Psoas muscle (tissue), 7 donors: ENCODE measurements at regions not wholly inside any gene's neighbourhood (a gene's known extent, or its start where the extent isn't known, plus 50 kb on each side); places are given as distances from the start of the nearest gene placed in this dataset.

ENCODE experiments used
- ATAC-seq, 4 donors: fragments of 200-7000 bp; cut with Tn5 transposase; one replicate each; pipeline ENCODE4 v1.9.1; 2020; ENCODE audit warnings: moderate library complexity in 3 of 4, mild to moderate bottlenecking in 2 of 4
- DNase-seq, 2 donors: peaks; one replicate each; pipeline ENCODE4 v3.0.0-alpha.2; 2020
- H3K27ac ChIP-seq: fragments of 200-600 bp; one replicate; pipeline ENCODE4 v1.8.0; 2022
- H3K27me3 ChIP-seq, 3 donors: fragments of 200-600 bp in 1 of 3; one replicate each; pipeline versions ENCODE4 v1.6.1 to v1.8.0; 2013 to 2022; ENCODE audit warnings: low read length in 2 of 3, mild to moderate bottlenecking in 2 of 3, moderate library complexity in 1 of 3; ENCODE audit not compliant: insufficient read depth in 3 of 3
- H3K36me3 ChIP-seq, 2 donors: fragments of 200-600 bp in 1 of 2; one replicate each; pipeline versions ENCODE4 v1.6.1 to v1.8.0; 2013 to 2022; ENCODE audit warnings: low read depth in 1 of 2, mild to moderate bottlenecking in 1 of 2, moderate library complexity in 1 of 2; ENCODE audit not compliant: insufficient read depth in 1 of 2
- H3K4me1 ChIP-seq: fragments of 200-600 bp; one replicate; pipeline ENCODE4 v1.8.0; 2022
- H3K4me3 ChIP-seq: fragments of 200-600 bp; one replicate; pipeline ENCODE4 v1.8.0; 2022; ENCODE audit warnings: mild to moderate bottlenecking
- H3K9me3 ChIP-seq: fragments of 200-600 bp; one replicate; pipeline ENCODE4 v1.8.0; 2022
- WGBS, 3 donors: extraction: QIAGEN DNeasy Blood & Tissue Kit; methylation state at CpG; one replicate each; pipeline versions ENCODE4 v1.1.6 to v1.1.7; 2013; 5-methylcytosine and 5-hydroxymethylcytosine counted together
- intact Hi-C, 2 donors: fragments of 100-400 bp; cut with DNase I; formaldehyde crosslinking; loops; one replicate each; pipeline versions ENCODE4 v1.11.0 to v1.14.2; 2022
- TF ChIP-seq, protein P1 (sequence below): fragments of 200-600 bp; IDR thresholded peaks from one replicate; pipeline ENCODE4 v1.8.0; 2022; ENCODE audit warnings: antibody characterized with exemption
- donor health status: healthy with polysubstance abuse.
- donor health status: DM: no; HTN: no; CAD: no; lungs with moderate emphysema.
- donor health status: Bipolar disorder and iron deficiency.
- donor health status: healthy.
- donor health status: DM: yes; HTN: yes; CAD: no.
- donor health status: DM: no; HTN: no; CAD: no.
- donor health status: DM: yes; HTN: yes; CAD: no.

DNA sequence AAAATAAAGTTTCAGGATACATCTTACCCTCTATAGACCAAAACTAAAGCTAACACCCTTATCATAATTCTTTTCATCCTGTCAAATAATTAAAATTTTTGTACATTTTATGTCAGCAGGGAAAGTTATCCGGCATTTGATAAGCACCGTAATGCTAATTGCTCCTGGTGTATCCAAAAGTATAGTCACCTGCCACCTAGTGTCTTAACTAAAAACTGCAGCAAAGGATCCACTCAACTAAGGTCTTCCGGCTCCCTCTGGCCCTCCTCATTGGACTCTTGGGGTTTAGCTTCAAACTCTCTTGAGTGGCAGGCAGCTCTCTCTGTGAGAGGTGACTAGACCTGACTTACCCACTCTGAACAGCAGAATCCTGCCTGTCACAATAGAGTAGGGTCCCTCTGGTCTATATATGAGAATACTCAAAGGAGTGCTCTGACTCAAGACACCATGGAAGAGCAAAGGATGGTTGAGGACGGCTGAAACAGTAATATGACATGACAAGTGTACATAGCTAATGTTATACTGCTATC, 60.4 kb upstream of the CAST start:
- H3K4me3 ChIP-seq: no peak overlapping the region
- no peaks in the 10 kb centered on the region for H3K36me3 ChIP-seq
- intact Hi-C loops: loop anchor here (1.0 to 10.0 kb wide), 6 partner anchors 257 to 957 kb away; partner anchors contain the start of gene RFESD (in 2 of the 2)
- no peak for DNase-seq
- no peaks in the 10 kb centered on the region for H3K4me1 ChIP-seq
- no peak overlapping the region for H3K27ac ChIP-seq
- H3K27me3 ChIP-seq: no peaks in the 10 kb centered on the region
- 17 to 20% (median 17%) methylated on average over 4 of the region's 4 CpGs for WGBS, 3 donors
- TF ChIP-seq, protein P1, sequence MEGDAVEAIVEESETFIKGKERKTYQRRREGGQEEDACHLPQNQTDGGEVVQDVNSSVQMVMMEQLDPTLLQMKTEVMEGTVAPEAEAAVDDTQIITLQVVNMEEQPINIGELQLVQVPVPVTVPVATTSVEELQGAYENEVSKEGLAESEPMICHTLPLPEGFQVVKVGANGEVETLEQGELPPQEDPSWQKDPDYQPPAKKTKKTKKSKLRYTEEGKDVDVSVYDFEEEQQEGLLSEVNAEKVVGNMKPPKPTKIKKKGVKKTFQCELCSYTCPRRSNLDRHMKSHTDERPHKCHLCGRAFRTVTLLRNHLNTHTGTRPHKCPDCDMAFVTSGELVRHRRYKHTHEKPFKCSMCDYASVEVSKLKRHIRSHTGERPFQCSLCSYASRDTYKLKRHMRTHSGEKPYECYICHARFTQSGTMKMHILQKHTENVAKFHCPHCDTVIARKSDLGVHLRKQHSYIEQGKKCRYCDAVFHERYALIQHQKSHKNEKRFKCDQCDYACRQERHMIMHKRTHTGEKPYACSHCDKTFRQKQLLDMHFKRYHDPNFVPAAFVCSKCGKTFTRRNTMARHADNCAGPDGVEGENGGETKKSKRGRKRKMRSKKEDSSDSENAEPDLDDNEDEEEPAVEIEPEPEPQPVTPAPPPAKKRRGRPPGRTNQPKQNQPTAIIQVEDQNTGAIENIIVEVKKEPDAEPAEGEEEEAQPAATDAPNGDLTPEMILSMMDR: peak; percentile 90
- no peaks in the 10 kb centered on the region for H3K9me3 ChIP-seq
- ATAC-seq: peak; percentile 67 to 96 (median 86)

GRCh38 chr5:96602776-96603175, 59.4 kb upstream of the CAST start:
- no peaks in the 10 kb centered on the region for H3K9me3 ChIP-seq
- 94 to 96% (median 96%) methylated on average over 4 of the region's 4 CpGs for WGBS, 3 donors
- no peak overlapping the region for H3K4me3 ChIP-seq
- no peaks in the 10 kb centered on the region for H3K36me3 ChIP-seq
- no peaks in the 10 kb centered on the region for H3K4me1 ChIP-seq
- TF ChIP-seq, protein P1: no peak
- DNase-seq (no peak), ATAC-seq (no peak)
- no peak overlapping the region for H3K27ac ChIP-seq
- intact Hi-C loops: loop anchor here (5.0 to 10.0 kb wide), 4 partner anchors 488 to 958 kb away; partner anchors contain the start of gene RFESD (in 2 of the 2)
- H3K27me3 ChIP-seq: no peaks in the 10 kb centered on the region

DNA sequence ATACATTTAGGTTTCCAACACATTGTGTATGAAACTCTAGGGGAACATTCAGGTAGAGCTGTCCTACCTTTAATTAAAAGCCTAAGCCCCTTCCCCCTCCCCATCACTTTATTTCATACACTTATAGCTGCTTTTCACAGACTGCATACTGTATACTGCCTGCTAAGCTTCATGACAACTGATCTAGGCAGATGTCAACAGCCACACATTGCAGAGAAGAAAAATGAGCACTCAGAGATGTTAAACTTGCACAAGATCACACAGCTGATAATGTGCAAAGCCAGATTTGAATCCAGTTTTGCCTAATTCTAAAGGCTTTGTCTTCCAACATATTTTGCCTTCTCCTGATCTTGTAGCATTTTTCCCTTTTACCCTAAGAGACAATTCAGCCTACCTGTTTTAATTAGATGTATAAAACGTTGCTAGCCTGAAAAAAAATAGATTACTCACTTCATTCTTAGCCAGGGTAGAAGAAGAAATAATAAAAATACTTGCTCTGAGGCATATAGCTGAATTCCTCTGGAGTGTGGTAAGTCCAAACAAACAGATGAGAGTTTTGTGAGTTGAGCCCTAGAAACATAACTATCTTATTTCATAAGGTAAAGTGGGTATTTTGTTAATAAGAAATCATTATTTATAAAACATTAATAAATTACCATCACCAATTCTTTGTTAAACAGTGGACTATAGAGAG, 56.9 kb upstream of the CAST start:
- TF ChIP-seq, protein P1: no peak
- no peak overlapping the region for H3K4me3 ChIP-seq
- intact Hi-C loops: loop anchor here (10.0 kb wide), 3 partner anchors 490 to 960 kb away; partner anchors contain the start of gene RFESD (in 2 of the 2)

GRCh38 chr5:96609369-96609768, 52.8 kb upstream of the CAST start:
- intact Hi-C loops: loop anchor here (10.0 kb wide), 3 partner anchors 495 to 965 kb away; partner anchors contain the start of gene RFESD (in 2 of the 2)
- WGBS, 3 donors: 0 to 100% (median 45%) methylated on average over 1 of the region's 1 CpG
- no peak overlapping the region for H3K27ac ChIP-seq
- TF ChIP-seq, protein P1: no peak
- no peaks in the 10 kb centered on the region for H3K27me3 ChIP-seq
- no peaks in the 10 kb centered on the region for H3K36me3 ChIP-seq
- DNase-seq (no peak), ATAC-seq (no peak)
- peaks cover 7% of the 10 kb centered on the region for H3K4me1 ChIP-seq
- no peaks in the 10 kb centered on the region for H3K9me3 ChIP-seq
- no peak overlapping the region for H3K4me3 ChIP-seq

More for the DNA sequence above, 56.9 kb upstream of the CAST start:
- no peaks in the 10 kb centered on the region for H3K27me3 ChIP-seq
- WGBS, 3 donors: 56 to 76% (median 61%) methylated on average over 1 of the region's 1 CpG
- H3K36me3 ChIP-seq: no peaks in the 10 kb centered on the region
- DNase-seq (no peak), ATAC-seq (no peak)
- no peaks in the 10 kb centered on the region for H3K9me3 ChIP-seq
- H3K4me1 ChIP-seq: no peaks in the 10 kb centered on the region
- H3K27ac ChIP-seq: no peak overlapping the region
